GM19468 (cell line): ENCODE measurements at regions not wholly inside any gene's neighbourhood (a gene's known extent, or its start where the extent isn't known, plus 50 kb on each side); places are given as distances from the start of the nearest gene placed in this dataset.

Experiments used
- ATAC-seq: cut with Tn5 transposase; IDR thresholded peaks from one replicate; pipeline ENCODE4 v1.9.1; 2021; ENCODE audit warnings: mild to moderate bottlenecking, moderate library complexity, moderate number of reproducible peaks; ENCODE audit not compliant: unreplicated experiment; ENCODE audit errors: extremely low read depth

- ATAC-seq: no peak
Observed at GRCh38 chr10:21078410-21079329, 181.6 kb upstream of the NEBL start.

DNA sequence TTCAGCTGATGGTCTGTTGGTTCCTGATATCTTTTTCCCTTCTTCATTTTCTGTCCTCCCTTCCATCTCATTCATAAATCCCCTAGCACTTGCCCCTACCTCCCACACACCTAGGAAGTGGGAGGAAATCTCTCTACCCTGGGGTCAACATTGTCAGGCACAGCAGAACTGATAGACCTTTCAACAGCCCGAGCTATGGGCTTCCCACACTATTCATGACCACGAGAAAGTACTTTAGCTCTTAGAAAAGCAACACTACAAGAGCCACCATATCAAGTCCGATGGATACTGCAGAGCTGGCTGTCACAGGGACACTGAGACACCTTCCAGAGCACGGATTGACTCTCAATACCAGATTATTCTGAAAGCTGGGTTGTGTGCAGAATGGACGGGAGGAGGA is 180.6 kb upstream of the NEBL start:
- ATAC-seq: no peak

- ATAC-seq: no peak
Observed at GRCh38 chr10:21076381-21076780, 179.3 kb upstream of the NEBL start.

- no peak for ATAC-seq
Observed at GRCh38 chr10:21075880-21076279, 178.8 kb upstream of the NEBL start.

GRCh38 chr10:21071001-21071673 is 174.0 kb upstream of the NEBL start:
- no peak for ATAC-seq

GRCh38 chr10:21069929-21070700 is 173.0 kb upstream of the NEBL start:
- ATAC-seq: no peak

- ATAC-seq: no peak
Observed at GRCh38 chr10:21069278-21069677, 172.2 kb upstream of the NEBL start.

- ATAC-seq: no peak
Observed at GRCh38 chr10:21068026-21068656, 171.0 kb upstream of the NEBL start.

DNA sequence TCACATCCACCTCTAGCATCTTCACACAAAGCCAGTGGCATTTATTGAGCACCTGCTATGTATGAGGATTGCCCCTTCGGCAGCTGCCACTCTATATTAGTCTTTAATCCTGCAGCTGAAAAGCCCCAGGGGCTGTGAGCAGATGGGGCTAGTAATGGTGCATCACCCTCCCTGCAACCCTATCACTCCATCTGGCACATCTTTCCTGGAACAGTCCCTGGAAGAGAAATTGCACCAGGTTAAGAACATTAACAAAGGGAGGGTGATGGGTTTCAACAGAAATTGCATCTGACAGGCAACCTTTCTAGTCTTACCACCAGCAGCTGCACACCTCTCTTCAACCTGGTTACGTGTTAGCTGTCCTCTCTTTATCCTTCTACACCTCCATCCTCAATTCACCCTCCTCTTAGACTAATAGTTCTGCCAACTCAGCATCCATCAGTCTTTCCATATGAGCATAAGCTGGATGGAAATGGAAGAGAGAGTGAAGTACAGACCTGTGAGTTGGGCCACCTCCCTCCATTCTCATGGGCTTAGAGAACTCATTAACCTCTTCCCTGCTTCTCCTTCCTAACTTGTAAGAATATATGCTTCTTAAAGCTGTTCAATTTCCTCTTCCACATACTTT is 168.6 kb upstream of the NEBL start:
- ATAC-seq: no peak

- no peak for ATAC-seq
Observed at GRCh38 chr10:21061982-21062381, 164.9 kb upstream of the NEBL start.

DNA sequence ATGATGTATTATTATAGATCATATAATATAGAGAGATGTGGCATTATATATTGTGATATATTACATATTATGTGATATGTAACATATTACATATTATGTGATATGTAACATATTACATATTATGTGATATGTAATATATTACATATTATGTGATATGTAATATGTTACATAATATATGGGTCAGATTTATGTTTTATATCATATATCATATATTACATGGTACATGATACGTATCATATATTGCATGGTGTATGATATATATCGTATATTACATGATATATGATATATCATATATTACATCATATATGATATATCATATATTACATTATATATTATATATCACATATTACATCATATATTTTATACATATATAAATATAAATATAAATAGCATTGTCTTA is 164.1 kb upstream of the NEBL start:
- no peak for ATAC-seq

- no peak for ATAC-seq
Observed at GRCh38 chr10:21060626-21061025, 163.5 kb upstream of the NEBL start.

GRCh38 chr10:21057989-21058388 is 160.9 kb upstream of the NEBL start:
- no peak for ATAC-seq

GRCh38 chr10:21057436-21057835 is 160.3 kb upstream of the NEBL start:
- ATAC-seq: no peak

- ATAC-seq: no peak
Observed at GRCh38 chr10:21056461-21056860, 159.3 kb upstream of the NEBL start.

- ATAC-seq: no peak
Observed at GRCh38 chr10:21055339-21056135, 158.4 kb upstream of the NEBL start.

- no peak for ATAC-seq
Observed at GRCh38 chr10:21053953-21054690, 157.0 kb upstream of the NEBL start.

DNA sequence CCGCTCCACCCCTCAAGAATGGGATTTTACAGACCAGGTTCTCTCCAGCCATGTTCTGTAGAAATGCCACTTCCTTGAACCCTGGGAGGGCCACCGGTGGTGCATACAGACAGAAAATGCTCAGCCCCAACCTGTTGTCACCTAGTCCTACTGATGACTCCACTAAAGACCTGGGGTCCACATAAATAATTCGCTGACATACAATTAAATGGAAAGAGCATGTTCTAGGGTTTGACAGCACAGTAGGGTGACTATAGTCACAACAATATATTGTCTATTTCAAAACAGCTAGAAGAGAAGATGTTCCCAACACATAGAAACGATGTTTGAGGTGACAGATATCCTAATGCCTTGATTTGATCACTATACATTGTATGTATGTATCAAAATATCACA is 155.6 kb upstream of the NEBL start:
- no peak for ATAC-seq
